ENCODE measurements at regions not wholly inside any gene's neighbourhood (a gene's known extent, or its start where the extent isn't known, plus 50 kb on each side); places are given as distances from the start of the nearest gene placed in this dataset.
"Not testable (repeated sequence)": the region's sequence is repeated elsewhere in the genome, so short reads cannot be mapped to it uniquely, and the experiment has no call there.

DNA sequence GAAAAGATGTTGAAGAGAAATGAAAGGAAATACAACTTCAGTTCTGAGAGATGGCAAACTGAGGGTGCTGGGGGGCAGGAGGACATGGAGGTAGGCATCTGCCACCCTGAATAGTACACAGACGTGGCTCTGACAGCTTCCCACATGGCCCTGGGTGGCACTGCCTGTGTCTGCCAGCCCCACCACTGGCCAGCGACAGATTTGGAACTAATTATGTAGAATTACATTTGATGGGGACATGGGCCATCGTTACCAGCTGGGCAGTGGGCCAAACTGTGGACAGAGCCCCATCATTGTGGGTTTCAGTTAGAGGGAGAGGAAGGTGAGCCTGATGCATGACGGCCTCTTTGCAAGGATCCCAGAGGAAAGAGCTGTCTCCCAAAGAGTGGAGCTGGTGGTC is 216.0 kb upstream of the HAAO start:
- ATAC-seq (replicated peaks) = no peak
- H3K27me3 Mint-ChIP-seq = no peaks in the 10 kb centered on the region
- no peaks in the 10 kb centered on the region for H3K36me3 Mint-ChIP-seq (ENCODE audit: low read depth)
- no peaks in the 10 kb centered on the region for H3K9me3 Mint-ChIP-seq
- H3K4me1 Mint-ChIP-seq = peaks cover 5% of the 10 kb centered on the region
- H3K27ac Mint-ChIP-seq = no peak overlapping the region
- no peak overlapping the region for H3K4me3 Mint-ChIP-seq

DNA sequence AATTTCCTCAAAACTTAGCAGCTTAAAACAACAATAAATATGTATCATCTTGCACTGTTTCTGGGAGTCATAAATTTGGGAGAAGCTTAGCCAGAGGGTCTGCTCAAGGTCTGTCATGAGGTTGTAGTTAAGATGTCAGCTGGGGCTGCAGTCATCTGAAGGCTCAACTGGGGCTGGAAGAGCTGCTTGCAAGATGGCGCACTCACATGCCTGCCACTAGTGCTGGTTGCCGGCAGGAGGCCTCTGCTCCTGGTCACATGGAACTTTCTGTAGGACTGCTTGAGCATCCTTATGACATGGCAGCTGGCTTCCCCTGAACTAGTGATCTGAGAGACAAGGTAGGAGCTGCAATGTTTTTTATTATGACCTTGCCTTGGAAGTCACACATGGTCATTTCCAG is 215.5 kb upstream of the HAAO start:
- Mint-ChIP-seq H3K4me3 (no peak overlapping the region), H3K36me3 (ENCODE audit: low read depth) (no peaks in the 10 kb centered on the region), H3K9me3 (no peaks in the 10 kb centered on the region), H3K27me3 (no peaks in the 10 kb centered on the region), H3K4me1 (peaks cover 5% of the 10 kb centered on the region), H3K27ac (no peak overlapping the region)
- no peak for ATAC-seq (replicated peaks)

DNA sequence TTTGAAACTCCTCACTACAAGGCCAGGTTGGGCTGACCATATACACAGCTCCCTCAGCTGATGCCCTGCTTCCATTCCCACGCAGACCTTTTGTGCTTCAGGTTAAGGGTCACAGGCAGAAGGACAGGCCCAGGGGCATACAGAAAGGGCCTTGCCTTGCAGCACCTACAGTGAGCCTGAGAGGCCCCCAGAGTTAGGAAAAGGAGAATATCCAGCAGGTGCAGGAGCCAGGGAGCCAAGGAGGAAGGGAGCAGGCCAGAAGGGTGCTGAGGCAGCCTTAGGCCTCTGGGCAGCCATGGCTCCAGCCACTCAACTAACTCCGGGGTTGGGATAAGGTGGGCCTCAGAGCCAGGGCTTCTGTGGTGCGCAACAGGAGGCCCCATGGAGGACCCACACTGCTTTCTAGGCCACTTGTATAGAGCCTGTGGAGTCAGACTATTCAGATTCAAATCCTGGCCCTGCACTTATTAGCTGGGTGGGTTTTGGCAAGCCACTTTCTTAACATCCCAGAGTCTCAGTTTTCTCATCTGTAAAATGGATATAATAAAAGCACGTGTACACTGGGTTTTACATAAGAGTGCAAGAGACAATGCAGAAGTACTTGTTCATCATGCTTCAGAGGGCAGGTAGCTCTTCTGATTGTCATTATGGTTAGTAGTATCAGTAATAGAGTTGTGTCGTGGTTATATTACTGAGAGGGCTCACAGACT is 214.6 kb upstream of the HAAO start:
- H3K36me3 Mint-ChIP-seq (ENCODE audit: low read depth) = no peaks in the 10 kb centered on the region
- H3K4me3 Mint-ChIP-seq = no peak overlapping the region
- no peak for ATAC-seq (replicated peaks)
- H3K27me3 Mint-ChIP-seq = no peaks in the 10 kb centered on the region
- H3K9me3 Mint-ChIP-seq = no peaks in the 10 kb centered on the region
- H3K4me1 Mint-ChIP-seq = peaks cover 5% of the 10 kb centered on the region
- H3K27ac Mint-ChIP-seq = no peak overlapping the region

DNA sequence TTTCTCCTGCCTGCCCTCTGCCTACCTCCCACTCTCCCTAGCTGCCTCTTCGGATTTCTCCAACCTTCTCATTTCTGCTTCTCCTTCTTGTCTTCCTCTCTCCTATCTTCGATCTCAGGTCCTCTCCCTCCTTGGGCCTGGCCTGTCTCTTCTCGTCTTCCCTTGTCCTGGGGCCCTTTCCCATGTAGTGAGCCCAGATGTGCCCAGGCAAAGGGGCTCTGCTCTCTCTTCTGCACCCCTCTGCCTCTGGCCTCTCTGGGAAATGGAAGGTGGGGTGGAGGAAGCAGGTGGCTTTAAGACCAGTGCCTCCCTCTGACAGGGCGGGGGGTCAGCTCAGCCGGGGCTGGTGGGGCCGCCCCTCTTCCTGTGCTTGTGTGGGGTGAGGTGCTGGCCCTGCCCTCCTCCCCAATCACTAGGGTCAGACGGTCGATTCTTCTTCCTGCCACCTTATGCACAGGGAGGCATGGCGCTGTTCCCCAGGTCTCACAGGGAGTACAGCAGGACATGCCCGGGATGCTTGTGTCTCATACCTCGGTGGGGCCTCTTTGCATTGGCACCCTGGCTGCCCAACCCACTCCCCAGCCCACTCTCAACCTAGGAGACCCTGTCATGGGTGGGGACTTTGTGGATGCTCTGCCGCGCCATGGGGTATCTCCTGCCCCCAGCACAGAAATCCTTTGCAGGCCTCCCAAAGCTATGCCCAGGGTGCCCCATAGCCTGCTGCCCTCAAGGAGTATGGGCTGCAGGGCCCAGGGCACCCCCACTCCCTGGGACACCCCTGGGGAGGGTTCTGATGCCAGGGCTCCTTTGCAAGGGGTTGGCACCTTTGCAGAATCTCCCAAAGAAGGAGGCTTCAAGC is 213.8 kb upstream of the HAAO start:
- no peak for ATAC-seq (replicated peaks)
- Mint-ChIP-seq H3K4me1 (peaks cover 5% of the 10 kb centered on the region), H3K27ac (no peak overlapping the region), H3K27me3 (no peaks in the 10 kb centered on the region), H3K4me3 (no peak overlapping the region), H3K36me3 (ENCODE audit: low read depth) (no peaks in the 10 kb centered on the region), H3K9me3 (no peaks in the 10 kb centered on the region)

DNA sequence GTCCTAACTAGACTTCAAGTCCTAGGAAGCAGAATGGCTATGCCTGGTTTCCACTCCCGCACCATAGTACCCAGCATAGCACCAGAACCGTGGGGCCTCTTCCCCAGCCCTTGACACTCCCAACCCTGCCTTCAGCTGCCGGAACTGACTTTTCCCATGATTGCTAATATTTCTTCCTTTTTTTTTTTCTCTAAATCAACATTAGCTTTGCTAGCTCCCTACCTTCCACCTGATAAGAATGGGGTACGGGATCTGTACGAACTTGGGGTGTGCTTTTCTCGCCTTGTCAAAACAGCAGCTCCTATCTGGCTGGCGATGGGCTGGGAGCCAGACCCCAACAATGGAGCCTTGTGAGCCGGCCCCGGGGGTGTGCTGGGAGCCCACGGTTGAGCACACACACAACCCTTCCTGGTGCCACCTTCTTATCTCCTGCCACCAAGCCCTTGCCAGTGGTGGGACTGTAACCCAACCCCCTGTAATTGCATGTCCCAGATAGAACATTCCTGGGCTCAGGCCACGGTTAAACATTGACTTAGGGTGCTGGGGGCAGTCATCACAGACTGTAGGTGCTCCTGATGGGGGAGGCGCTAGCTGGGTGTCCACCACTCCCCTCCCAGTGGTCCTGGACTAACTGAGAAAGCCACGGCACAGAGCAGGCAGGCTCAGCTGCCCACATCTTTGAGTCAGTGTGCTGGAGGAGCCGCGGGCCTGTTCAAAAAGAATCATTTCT is 213.0 kb upstream of the HAAO start:
- Mint-ChIP-seq H3K27me3 (no peaks in the 10 kb centered on the region), H3K27ac (no peak overlapping the region), H3K36me3 (ENCODE audit: low read depth) (no peaks in the 10 kb centered on the region), H3K4me1 (peaks cover 2% of the 10 kb centered on the region), H3K9me3 (no peaks in the 10 kb centered on the region), H3K4me3 (no peak overlapping the region)
- ATAC-seq (replicated peaks) = no peak

DNA sequence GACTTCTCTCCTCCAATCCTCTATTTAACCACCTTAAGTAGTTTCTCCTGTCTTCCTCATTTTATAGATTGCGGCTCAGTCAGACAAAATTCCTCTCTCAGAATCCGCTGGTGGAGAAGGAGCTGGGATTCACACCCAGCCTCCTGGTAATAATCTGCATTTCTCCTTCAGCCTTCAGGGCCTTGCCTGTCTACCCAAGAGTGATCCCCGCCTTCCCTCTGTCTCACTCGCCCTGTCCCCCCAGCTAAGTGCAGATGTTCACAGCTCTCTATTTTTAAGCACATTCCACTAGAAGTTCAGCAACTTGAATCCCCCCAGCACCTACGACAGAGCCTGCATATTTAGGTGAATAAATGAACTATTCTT is 212.5 kb upstream of the HAAO start:
- Mint-ChIP-seq H3K9me3 (no peaks in the 10 kb centered on the region), H3K4me3 (no peak overlapping the region), H3K27me3 (no peaks in the 10 kb centered on the region), H3K36me3 (ENCODE audit: low read depth) (no peaks in the 10 kb centered on the region), H3K4me1 (no peaks in the 10 kb centered on the region), H3K27ac (no peak overlapping the region)
- ATAC-seq (replicated peaks) = no peak

DNA sequence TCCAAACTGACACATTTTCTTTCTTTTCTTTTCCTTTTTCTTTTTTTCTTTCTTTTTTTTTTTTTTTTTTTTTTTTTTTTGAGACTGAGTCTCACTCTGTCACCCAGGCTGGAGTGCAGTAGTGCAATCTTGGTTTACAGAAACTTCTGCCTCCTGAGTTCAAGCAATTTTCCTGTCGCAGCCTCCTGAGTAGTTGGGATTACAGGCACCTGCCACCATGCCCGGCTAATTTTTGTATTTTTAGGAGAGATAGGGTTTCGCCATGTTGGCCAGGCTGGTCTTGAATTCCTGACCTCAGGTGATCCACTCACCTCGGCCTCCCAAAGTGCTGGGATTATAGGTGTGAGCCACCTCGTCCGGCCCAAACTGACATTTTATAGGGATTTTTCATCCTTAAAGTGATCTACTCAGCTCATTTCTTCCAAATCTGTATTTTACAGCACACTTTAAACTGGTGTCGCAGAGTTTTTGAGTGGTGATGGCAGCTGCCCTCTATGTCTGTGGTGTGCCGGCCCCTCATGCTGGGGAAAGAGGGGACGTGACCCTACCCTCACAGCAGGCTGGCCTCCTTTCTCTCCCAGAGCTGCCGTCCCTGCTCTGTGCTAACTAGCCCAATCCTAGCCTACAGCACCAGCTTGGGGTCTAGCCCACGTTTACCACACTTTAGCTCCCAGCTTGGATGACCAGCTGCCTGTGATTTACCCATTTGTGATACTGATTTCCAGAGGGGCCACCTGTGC is 211.9 kb upstream of the HAAO start:
- not testable (repeated sequence) for H3K36me3 Mint-ChIP-seq (ENCODE audit: low read depth); H3K27ac Mint-ChIP-seq; ATAC-seq (replicated peaks); H3K4me3 Mint-ChIP-seq; H3K9me3 Mint-ChIP-seq; H3K27me3 Mint-ChIP-seq; H3K4me1 Mint-ChIP-seq

DNA sequence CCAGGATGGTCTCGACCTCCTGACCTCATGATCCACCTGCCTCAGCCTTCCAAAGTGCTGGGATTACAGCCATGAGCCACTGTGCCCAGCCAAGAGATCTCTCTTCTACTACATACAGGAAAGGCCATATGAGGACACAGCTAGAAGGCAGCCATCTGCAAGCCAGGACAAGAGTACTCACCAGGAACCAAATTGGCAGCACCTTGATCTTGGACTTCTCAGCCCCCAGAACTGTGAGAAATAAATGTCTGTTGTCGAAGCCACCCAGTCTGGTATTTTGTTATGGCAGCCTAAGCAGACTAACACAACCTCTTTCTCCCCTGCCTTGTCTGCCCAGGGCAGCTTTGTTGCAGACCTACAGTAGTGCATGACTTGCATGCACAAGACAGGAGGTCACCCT is 211.3 kb upstream of the HAAO start:
- Mint-ChIP-seq H3K27ac (no peak overlapping the region), H3K27me3 (no peaks in the 10 kb centered on the region), H3K4me1 (no peaks in the 10 kb centered on the region), H3K9me3 (no peaks in the 10 kb centered on the region), H3K36me3 (ENCODE audit: low read depth) (no peaks in the 10 kb centered on the region), H3K4me3 (no peak overlapping the region)
- no peak for ATAC-seq (replicated peaks)

DNA sequence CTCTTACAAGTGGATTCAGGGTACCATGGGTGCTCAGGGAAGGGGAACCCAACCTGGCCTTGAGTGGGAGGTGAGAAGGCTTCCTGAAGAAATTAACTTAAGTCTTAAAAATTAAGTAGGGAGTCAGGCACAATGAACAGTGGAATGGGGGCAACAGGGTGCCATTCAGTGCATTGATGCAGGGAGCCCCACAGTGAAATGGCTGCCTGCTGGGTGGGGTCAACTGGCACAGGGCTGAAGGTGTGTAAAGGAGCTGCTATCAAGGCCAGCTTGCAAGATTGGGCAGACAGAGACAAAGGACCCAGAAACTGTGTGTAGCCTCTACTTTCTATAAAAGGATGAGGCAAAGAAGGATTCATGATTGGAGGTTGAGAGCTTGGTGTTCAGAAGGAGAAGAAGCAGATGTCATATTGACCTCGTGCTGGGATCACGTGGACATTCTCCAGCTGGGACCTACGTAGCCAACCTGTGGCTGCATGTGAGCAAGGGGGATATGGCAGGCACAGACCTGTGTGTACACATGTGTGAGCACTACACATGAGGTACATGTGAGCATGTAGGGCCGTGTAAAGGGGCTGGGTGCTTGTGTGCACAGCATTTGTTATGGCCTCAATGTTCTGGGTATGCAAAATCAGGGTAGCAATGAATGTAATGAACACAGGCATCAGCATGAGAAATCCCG is 209.5 kb upstream of the HAAO start:
- no peaks in the 10 kb centered on the region for H3K36me3 Mint-ChIP-seq (ENCODE audit: low read depth)
- no peaks in the 10 kb centered on the region for H3K9me3 Mint-ChIP-seq
- no peaks in the 10 kb centered on the region for H3K4me1 Mint-ChIP-seq
- no peak overlapping the region for H3K4me3 Mint-ChIP-seq
- no peaks in the 10 kb centered on the region for H3K27me3 Mint-ChIP-seq
- no peak for ATAC-seq (replicated peaks)
- H3K27ac Mint-ChIP-seq = no peak overlapping the region

DNA sequence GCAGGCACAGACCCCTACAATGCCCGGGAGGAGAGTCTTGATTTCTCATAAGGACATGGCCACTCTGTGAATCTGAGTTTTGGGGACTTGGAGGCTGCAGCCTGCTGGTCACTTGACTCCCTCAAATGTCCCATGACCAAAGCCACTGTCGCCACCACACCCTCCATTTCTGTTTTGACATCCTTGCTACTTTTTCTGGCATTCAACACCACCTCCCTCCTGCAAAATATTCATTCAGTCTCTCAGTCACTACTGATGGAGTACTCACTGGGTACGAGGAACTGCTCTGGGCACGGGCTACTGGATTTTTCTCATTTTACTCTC is 208.6 kb upstream of the HAAO start:
- Mint-ChIP-seq H3K36me3 (ENCODE audit: low read depth) (no peaks in the 10 kb centered on the region), H3K27me3 (no peaks in the 10 kb centered on the region), H3K4me3 (no peak overlapping the region), H3K4me1 (no peaks in the 10 kb centered on the region), H3K27ac (no peak overlapping the region), H3K9me3 (no peaks in the 10 kb centered on the region)
- ATAC-seq (replicated peaks) = no peak

DNA sequence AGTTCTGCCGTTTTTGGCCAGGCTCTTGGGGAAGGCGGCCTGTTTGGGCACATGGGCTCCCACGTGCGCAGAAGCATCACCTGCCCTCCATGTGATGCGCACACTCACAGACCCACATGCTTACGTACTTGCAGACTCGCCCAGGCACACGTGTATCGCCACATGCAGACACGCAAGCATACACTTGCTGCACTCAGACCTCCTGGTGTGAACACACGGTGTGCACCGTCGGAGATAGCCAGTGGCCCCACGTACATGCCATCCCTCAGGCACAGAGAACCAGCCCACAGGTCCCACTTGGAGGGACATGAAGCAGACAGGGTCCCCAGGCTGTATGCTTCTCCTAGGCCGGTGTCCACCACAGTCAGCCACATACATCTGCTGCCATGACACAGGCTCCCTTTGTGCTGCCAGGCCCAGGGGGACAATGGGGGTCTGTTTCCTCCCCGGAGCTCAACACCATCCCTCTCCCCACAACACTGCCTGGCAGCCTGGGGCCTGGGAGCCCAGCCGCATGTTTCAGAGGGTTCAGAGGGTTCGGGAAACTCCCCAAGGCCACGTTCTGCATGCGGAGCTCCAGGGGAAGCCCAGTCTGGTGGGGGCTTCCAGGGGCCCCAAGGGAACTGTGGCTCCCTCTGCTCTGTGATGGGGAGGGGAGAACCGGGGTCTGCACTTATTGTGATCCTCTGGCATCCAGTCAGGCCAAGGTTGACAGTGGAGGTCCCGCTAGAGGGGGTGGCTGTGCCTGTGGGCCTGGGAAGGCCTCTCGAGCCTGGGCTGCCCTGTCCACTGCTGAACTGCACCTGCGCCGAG is 208.1 kb upstream of the HAAO start:
- no peaks in the 10 kb centered on the region for H3K36me3 Mint-ChIP-seq (ENCODE audit: low read depth)
- no peak overlapping the region for H3K4me3 Mint-ChIP-seq
- H3K27ac Mint-ChIP-seq = no peak overlapping the region
- no peaks in the 10 kb centered on the region for H3K4me1 Mint-ChIP-seq
- no peaks in the 10 kb centered on the region for H3K27me3 Mint-ChIP-seq
- no peak for ATAC-seq (replicated peaks)
- H3K9me3 Mint-ChIP-seq = no peaks in the 10 kb centered on the region

DNA sequence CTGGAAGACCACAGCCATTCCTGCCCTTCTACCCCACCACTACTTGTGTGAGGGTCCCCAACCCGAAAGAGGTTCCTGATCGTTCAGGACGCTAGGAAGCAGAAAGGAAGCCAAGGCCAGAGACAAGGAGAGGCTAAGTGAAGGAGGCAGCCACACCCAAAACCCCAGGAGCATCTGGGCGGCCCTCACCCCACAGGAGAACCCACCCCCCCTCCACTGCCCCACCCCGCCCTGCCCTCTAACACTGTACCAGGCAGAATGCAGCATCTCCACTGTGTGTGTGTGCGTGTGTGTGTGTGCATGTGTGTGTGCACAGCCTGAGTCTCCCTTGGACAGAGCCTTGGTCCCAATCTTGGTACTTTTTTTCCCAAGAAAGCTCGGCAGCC is 207.5 kb upstream of the HAAO start:
- H3K27ac Mint-ChIP-seq = no peak overlapping the region
- no peak for ATAC-seq (replicated peaks)
- H3K4me1 Mint-ChIP-seq = no peaks in the 10 kb centered on the region
- H3K9me3 Mint-ChIP-seq = no peaks in the 10 kb centered on the region
- H3K4me3 Mint-ChIP-seq = no peak overlapping the region
- H3K36me3 Mint-ChIP-seq (ENCODE audit: low read depth) = no peaks in the 10 kb centered on the region
- H3K27me3 Mint-ChIP-seq = no peaks in the 10 kb centered on the region

DNA sequence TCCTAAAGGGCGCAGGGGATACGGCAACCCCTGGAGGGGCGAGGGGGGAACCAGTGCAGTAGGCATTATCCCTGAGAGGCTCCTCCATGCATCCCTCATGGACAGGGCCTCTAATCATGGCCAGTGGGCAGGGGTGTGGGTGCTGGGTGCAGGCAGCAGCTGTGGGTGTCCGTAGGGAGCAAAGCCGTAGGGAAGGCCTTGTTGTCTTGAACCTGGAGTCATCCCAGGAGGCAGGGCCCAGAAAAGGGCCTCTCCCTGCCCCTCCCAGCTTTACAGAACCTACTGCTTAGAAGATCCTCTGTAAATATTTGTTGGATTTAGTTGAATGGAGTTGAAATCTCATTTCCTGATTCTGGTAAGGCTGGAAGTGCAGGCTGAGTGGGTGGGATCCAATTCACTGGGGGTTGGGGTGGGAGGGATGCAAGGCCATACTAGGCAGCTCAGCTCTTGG is 207.0 kb upstream of the HAAO start:
- H3K9me3 Mint-ChIP-seq = no peaks in the 10 kb centered on the region
- no peak overlapping the region for H3K27ac Mint-ChIP-seq
- no peaks in the 10 kb centered on the region for H3K4me1 Mint-ChIP-seq
- H3K36me3 Mint-ChIP-seq (ENCODE audit: low read depth) = no peaks in the 10 kb centered on the region
- H3K4me3 Mint-ChIP-seq = no peak overlapping the region
- no peak for ATAC-seq (replicated peaks)
- H3K27me3 Mint-ChIP-seq = no peaks in the 10 kb centered on the region

Measured in activated T-helper 17 cell treated with anti-CD3 and anti-CD28 coated beads, Interleukin-2, amount 50 U/mL, for 72 hours (primary cell).